Cardiac muscle cell (in vitro differentiated cells and primary cell): ENCODE measurements at regions not wholly inside any gene's neighbourhood (a gene's known extent, or its start where the extent isn't known, plus 50 kb on each side); places are given as distances from the start of the nearest gene placed in this dataset.

Experiments
- DNase-seq, 2 donors: peaks; one replicate each; pipeline versions ENCODE4 v3.0.0 to v3.0.0-alpha.2; 2010 to 2017; ENCODE audit warnings: low read depth in 1 of 2, low spot score in 1 of 2
- H3K27ac ChIP-seq: fragments of 200-600 bp; sonication (generic); 2 replicates; pipeline ENCODE4 v1.5.1; 2016
- H3K27me3 ChIP-seq: fragments of 200-600 bp; sonication (generic); 2 replicates; pipeline ENCODE4 v1.6.0; 2016; ENCODE audit warnings: control low read depth
- H3K36me3 ChIP-seq: fragments of 200-600 bp; sonication (generic); 2 replicates; pipeline ENCODE4 v1.5.1; 2016; ENCODE audit warnings: control low read depth
- H3K4me1 ChIP-seq: fragments of 200-600 bp; sonication (generic); 2 replicates; pipeline ENCODE4 v1.8.1; 2017; ENCODE audit warnings: low read depth, mild to moderate bottlenecking, mixed run types
- H3K4me3 ChIP-seq: fragments of 200-600 bp; sonication (generic); 2 replicates; pipeline ENCODE4 v1.5.1; 2016; ENCODE audit warnings: mild to moderate bottlenecking
- H3K9me3 ChIP-seq: fragments of 200-600 bp; sonication (generic); 2 replicates; pipeline ENCODE4 v1.5.1; 2017; ENCODE audit warnings: low read depth, mild to moderate bottlenecking, control low read depth
- CTCF ChIP-seq: IDR thresholded peaks from 2 replicates; pipeline ENCODE4 v1.5.1; 2012; ENCODE audit warnings: low read depth, mild to moderate bottlenecking, low read length

GRCh38 chr10:129090618-129091366, 376.2 kb upstream of the MGMT start:
- Histone ChIP-seq H3K9me3 (no peaks in the 10 kb centered on the region), H3K27me3 (peaks cover 3% of the 10 kb centered on the region), H3K27ac (no peak overlapping the region), H3K4me3 (no peak overlapping the region), H3K36me3 (no peaks in the 10 kb centered on the region), H3K4me1 (no peaks in the 10 kb centered on the region)
- TF ChIP-seq CTCF = no peak
- peak in 1 of 2 donors; percentile 64 for DNase-seq

- H3K4me3 ChIP-seq = no peak overlapping the region
- DNase-seq = no peak
- no peak overlapping the region for H3K27ac ChIP-seq
- H3K36me3 ChIP-seq = no peaks in the 10 kb centered on the region
- H3K4me1 ChIP-seq = no peaks in the 10 kb centered on the region
- TF ChIP-seq CTCF = no peak
- H3K27me3 ChIP-seq = peaks cover 3% of the 10 kb centered on the region
- no peaks in the 10 kb centered on the region for H3K9me3 ChIP-seq
Observed at GRCh38 chr10:129093641-129094040, 373.4 kb upstream of the MGMT start.

- no peaks in the 10 kb centered on the region for H3K9me3 ChIP-seq
- no peak overlapping the region for H3K4me3 ChIP-seq
- no peak overlapping the region for H3K27ac ChIP-seq
- no peaks in the 10 kb centered on the region for H3K36me3 ChIP-seq
- peaks cover 3% of the 10 kb centered on the region for H3K27me3 ChIP-seq
- DNase-seq = no peak
- H3K4me1 ChIP-seq = no peaks in the 10 kb centered on the region
- TF ChIP-seq CTCF = no peak
Observed at GRCh38 chr10:129094233-129094632, 372.8 kb upstream of the MGMT start.

- H3K27ac ChIP-seq = no peak overlapping the region
- TF ChIP-seq CTCF = no peak
- no peaks in the 10 kb centered on the region for H3K9me3 ChIP-seq
- no peak for DNase-seq
- H3K4me1 ChIP-seq = no peaks in the 10 kb centered on the region
- peaks cover 3% of the 10 kb centered on the region for H3K27me3 ChIP-seq
- H3K4me3 ChIP-seq = no peak overlapping the region
- H3K36me3 ChIP-seq = no peaks in the 10 kb centered on the region
Observed at GRCh38 chr10:129094861-129095260, 372.2 kb upstream of the MGMT start.

GRCh38 chr10:129095680-129096064, 371.4 kb upstream of the MGMT start:
- Histone ChIP-seq H3K27me3 (peaks cover 3% of the 10 kb centered on the region), H3K4me3 (no peak overlapping the region), H3K36me3 (no peaks in the 10 kb centered on the region), H3K9me3 (no peaks in the 10 kb centered on the region), H3K4me1 (no peaks in the 10 kb centered on the region), H3K27ac (no peak overlapping the region)
- TF ChIP-seq CTCF = no peak
- no peak for DNase-seq
